ENCODE measurements at regions not wholly inside any gene's neighbourhood (a gene's known extent, or its start where the extent isn't known, plus 50 kb on each side); places are given as distances from the start of the nearest gene placed in this dataset.

- ATAC-seq (ENCODE audit: low read depth) = no peak
- intact Hi-C loops (cut with micrococcal nuclease) = no loop called here
- Mint-ChIP-seq H3K4me1 (no peaks in the 10 kb centered on the region), H3K9me3 (ENCODE audit: insufficient read depth) (peaks cover 16% of the 10 kb centered on the region), H3K27ac (no peak overlapping the region), H3K27me3 (peaks cover 23% of the 10 kb centered on the region), H3K4me3 (no peak overlapping the region)
- Histone ChIP-seq H3K9me3 (ENCODE audit: control extremely low read depth in 1 of 3, control insufficient read depth in 2 of 3, insufficient read depth in 1 of 3, low read length in 2 of 3) (peaks cover 6 to 17% (median 13%) of the 10 kb centered on the region in 3 donors), H3K27me3 (replicated peaks in 1 of 4; ENCODE audit: control extremely low read depth in 1 of 4, control insufficient read depth in 3 of 4, insufficient read depth in 4 of 4, low read length in 3 of 4) (peaks cover 0 to 5% (median 0%) of the 10 kb centered on the region in 4 experiments), H3K27ac (ENCODE audit: low read length in 2 of 2) (no peak overlapping the region), H3K9ac (ENCODE audit: low read length) (no peak overlapping the region), H3K79me2 (ENCODE audit: control insufficient read depth, insufficient read depth, low read length) (no peaks in the 10 kb centered on the region), H3K4me3 (ENCODE audit: control extremely low read depth in 1 of 5, extremely low read depth in 1 of 5, insufficient read depth in 1 of 5, low read depth in 2 of 5, low read length in 4 of 5) (no peak overlapping the region), H2AFZ (ENCODE audit: insufficient read depth, low read depth, low read length, poor library complexity, severe bottlenecking) (no peak overlapping the region), H3K36me3 (replicated peaks in 1 of 2; ENCODE audit: control extremely low read depth in 1 of 2, control insufficient read depth in 1 of 2, extremely low read depth in 1 of 2, insufficient read depth in 2 of 2, low read length in 1 of 2) (no peaks in the 10 kb centered on the region), H4K20me1 (ENCODE audit: control insufficient read depth, insufficient read depth, low read length, poor library complexity, severe bottlenecking) (no peaks in the 10 kb centered on the region), H3K4me2 (replicated peaks; ENCODE audit: low read depth, low read length, poor library complexity, severe bottlenecking) (no peak overlapping the region), H3K4me1 (ENCODE audit: control insufficient read depth in 2 of 2, insufficient read depth in 2 of 2, low read length in 2 of 2) (no peaks in the 10 kb centered on the region)
- no CpG with 5 or more reads among the region's 1 CpG for WGBS (ENCODE audit: insufficient coverage)
- no peak for DNase-seq
- ChIA-PET CTCF (no interaction called here), POLR2A (no interaction called here)
- TF ChIP-seq EZH2 (IDR thresholded peaks at IDR 0.05; ENCODE audit: borderline replicate concordance, insufficient read depth, low read depth, low read length, poor library complexity, severe bottlenecking) (no peak), CTCF (IDR thresholded peaks at IDR 0.05) (no peak)
These were observed 54.9 kb upstream of the NAMPT start for GRCh38 chr7:106339513-106340246.

GRCh38 chr7:106337754-106338153 lies 53.0 kb upstream of the NAMPT start:
- peaks cover 6 to 17% (median 13%) of the 10 kb centered on the region in 3 donors for H3K9me3 ChIP-seq (ENCODE audit: control extremely low read depth in 1 of 3, control insufficient read depth in 2 of 3, insufficient read depth in 1 of 3, low read length in 2 of 3)
- no CpG with 5 or more reads among the region's 2 CpGs for WGBS (ENCODE audit: insufficient coverage)
- Mint-ChIP-seq H3K27ac (no peak overlapping the region), H3K27me3 (peaks cover 28% of the 10 kb centered on the region), H3K4me3 (no peak overlapping the region), H3K9me3 (ENCODE audit: insufficient read depth) (peaks cover 13% of the 10 kb centered on the region), H3K4me1 (no peaks in the 10 kb centered on the region)
- H3K79me2 ChIP-seq (ENCODE audit: control insufficient read depth, insufficient read depth, low read length) = no peaks in the 10 kb centered on the region
- CTCF ChIA-PET = no interaction called here
- no peak overlapping the region for H3K9ac ChIP-seq (ENCODE audit: low read length)
- H3K27ac ChIP-seq (ENCODE audit: low read length in 2 of 2) = no peak overlapping the region
- no peak for ATAC-seq (ENCODE audit: low read depth)
- H3K36me3 ChIP-seq (replicated peaks in 1 of 2; ENCODE audit: control extremely low read depth in 1 of 2, control insufficient read depth in 1 of 2, extremely low read depth in 1 of 2, insufficient read depth in 2 of 2, low read length in 1 of 2) = no peaks in the 10 kb centered on the region
- H2AFZ ChIP-seq (ENCODE audit: insufficient read depth, low read depth, low read length, poor library complexity, severe bottlenecking) = no peak overlapping the region
- no peaks in the 10 kb centered on the region for H4K20me1 ChIP-seq (ENCODE audit: control insufficient read depth, insufficient read depth, low read length, poor library complexity, severe bottlenecking)
- peaks cover 0 to 5% (median 0%) of the 10 kb centered on the region in 4 experiments for H3K27me3 ChIP-seq (replicated peaks in 1 of 4; ENCODE audit: control extremely low read depth in 1 of 4, control insufficient read depth in 3 of 4, insufficient read depth in 4 of 4, low read length in 3 of 4)
- H3K4me3 ChIP-seq (ENCODE audit: control extremely low read depth in 1 of 5, extremely low read depth in 1 of 5, insufficient read depth in 1 of 5, low read depth in 2 of 5, low read length in 4 of 5) = no peak overlapping the region
- intact Hi-C loops (cut with micrococcal nuclease) = no loop called here
- H3K4me2 ChIP-seq (replicated peaks; ENCODE audit: low read depth, low read length, poor library complexity, severe bottlenecking) = no peak overlapping the region
- POLR2A ChIA-PET = no interaction called here
- DNase-seq = no peak
- H3K4me1 ChIP-seq (ENCODE audit: control insufficient read depth in 2 of 2, insufficient read depth in 2 of 2, low read length in 2 of 2) = no peaks in the 10 kb centered on the region
- TF ChIP-seq EZH2 (IDR thresholded peaks at IDR 0.05; ENCODE audit: borderline replicate concordance, insufficient read depth, low read depth, low read length, poor library complexity, severe bottlenecking) (no peak), CTCF (IDR thresholded peaks at IDR 0.05) (no peak)
